AG10803 (cell line): ENCODE measurements at regions not wholly inside any gene's neighbourhood (a gene's known extent, or its start where the extent isn't known, plus 50 kb on each side); places are given as distances from the start of the nearest gene placed in this dataset.

Source experiments
- DNase-seq: peaks from one replicate; pipeline ENCODE4 v3.0.0; 2010; ENCODE audit warnings: low read depth
- H3K4me3 ChIP-seq: 2 replicates; pipeline ENCODE4 v1.5.1; 2011; ENCODE audit warnings: mild to moderate bottlenecking, low read length, control low read depth
- TF ChIP-seq, protein P1 (sequence below): conservative IDR thresholded peaks from 2 replicates; pipeline ENCODE4 v1.5.1; 2011; ENCODE audit warnings: mild to moderate bottlenecking, low read length, control low read depth, inconsistent platforms

GRCh38 chr16:65922923-65923322 lies 443.6 kb upstream of the CDH5 start:
- TF ChIP-seq, protein P1, sequence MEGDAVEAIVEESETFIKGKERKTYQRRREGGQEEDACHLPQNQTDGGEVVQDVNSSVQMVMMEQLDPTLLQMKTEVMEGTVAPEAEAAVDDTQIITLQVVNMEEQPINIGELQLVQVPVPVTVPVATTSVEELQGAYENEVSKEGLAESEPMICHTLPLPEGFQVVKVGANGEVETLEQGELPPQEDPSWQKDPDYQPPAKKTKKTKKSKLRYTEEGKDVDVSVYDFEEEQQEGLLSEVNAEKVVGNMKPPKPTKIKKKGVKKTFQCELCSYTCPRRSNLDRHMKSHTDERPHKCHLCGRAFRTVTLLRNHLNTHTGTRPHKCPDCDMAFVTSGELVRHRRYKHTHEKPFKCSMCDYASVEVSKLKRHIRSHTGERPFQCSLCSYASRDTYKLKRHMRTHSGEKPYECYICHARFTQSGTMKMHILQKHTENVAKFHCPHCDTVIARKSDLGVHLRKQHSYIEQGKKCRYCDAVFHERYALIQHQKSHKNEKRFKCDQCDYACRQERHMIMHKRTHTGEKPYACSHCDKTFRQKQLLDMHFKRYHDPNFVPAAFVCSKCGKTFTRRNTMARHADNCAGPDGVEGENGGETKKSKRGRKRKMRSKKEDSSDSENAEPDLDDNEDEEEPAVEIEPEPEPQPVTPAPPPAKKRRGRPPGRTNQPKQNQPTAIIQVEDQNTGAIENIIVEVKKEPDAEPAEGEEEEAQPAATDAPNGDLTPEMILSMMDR = no peak
- no peak for DNase-seq
- H3K4me3 ChIP-seq = no peak overlapping the region

DNA sequence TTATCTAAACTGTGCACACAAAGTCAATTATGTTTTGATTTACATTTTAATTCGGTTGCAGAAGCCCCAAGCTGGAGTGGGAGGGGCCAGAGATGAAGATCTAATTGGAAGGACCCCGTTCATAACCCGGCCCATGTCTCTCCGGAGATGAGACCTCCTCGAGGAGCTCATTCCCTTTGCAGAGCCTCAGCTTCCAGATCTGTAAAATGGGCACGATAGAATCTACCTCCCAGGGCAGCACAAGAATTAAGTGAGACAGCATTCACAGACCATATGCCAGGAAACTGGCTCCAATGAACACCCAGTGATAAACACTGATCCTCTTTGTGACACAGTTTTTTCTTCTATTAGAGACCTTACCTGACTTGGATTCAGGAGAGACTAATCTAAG lies 446.5 kb upstream of the CDH5 start:
- no peak for DNase-seq
- TF ChIP-seq, protein P1 = no peak
- H3K4me3 ChIP-seq = no peak overlapping the region

- TF ChIP-seq, protein P1 = no peak
- DNase-seq = no peak
- H3K4me3 ChIP-seq = no peak overlapping the region
These were observed 447.1 kb upstream of the CDH5 start for GRCh38 chr16:65919145-65919985.

DNA sequence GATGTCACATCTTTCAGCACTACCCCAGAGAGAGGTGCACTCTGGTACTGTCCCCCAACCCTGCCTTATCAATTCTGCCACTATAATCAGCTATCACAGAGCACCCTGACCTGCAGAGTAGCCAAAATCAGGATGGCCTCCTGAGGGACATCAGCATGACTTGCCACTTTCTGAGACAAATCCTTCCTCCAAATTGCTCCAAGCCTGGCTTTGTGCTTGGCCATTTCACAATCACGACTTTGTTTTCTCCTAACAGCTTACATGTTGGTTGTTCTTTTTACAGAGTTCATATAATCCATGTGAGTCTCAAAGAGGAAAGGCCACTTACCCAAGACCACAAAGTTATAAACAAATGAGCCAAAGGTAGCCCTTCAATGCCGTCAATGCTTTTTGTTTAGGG lies 449.0 kb upstream of the CDH5 start:
- no peak for DNase-seq
- no peak overlapping the region for H3K4me3 ChIP-seq
- TF ChIP-seq, protein P1 = no peak

GRCh38 chr16:65916995-65917394 lies 449.5 kb upstream of the CDH5 start:
- TF ChIP-seq, protein P1 = no peak
- no peak overlapping the region for H3K4me3 ChIP-seq
- no peak for DNase-seq

DNA sequence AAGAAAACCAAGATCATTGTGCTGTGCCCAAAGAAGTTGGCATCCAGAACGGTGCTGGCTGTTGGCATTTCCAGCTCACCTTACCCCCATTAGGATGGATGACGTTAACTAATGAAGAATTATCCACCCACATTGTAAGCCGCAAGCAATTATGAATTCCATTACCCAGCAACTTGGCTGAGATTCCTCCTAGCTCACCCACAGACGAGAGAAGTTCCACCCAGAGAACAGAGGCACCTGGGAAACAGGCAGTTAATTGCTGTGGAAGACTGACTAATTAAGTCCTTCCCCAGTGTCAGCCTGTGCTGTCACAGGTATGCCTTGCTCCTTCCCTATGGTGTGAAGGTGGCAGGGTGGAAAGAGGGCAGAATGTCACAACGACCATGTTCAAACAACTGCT lies 456.2 kb upstream of the CDH5 start:
- DNase-seq = no peak
- TF ChIP-seq, protein P1 = no peak
- no peak overlapping the region for H3K4me3 ChIP-seq
